ENCODE measurements at regions not wholly inside any gene's neighbourhood (a gene's known extent, or its start where the extent isn't known, plus 50 kb on each side); places are given as distances from the start of the nearest gene placed in this dataset.

GRCh38 chr10:44240584-44241205, 144.2 kb downstream of the CXCL12 start:
- no peak for DNase-seq

- no peak for DNase-seq
Observed at GRCh38 chr10:44238212-44238611, 146.7 kb downstream of the CXCL12 start.

GRCh38 chr10:44237364-44238049, 147.4 kb downstream of the CXCL12 start:
- DNase-seq: no peak

- DNase-seq: no peak
Observed at GRCh38 chr10:44235363-44235762, 149.5 kb downstream of the CXCL12 start.

- DNase-seq: no peak
Observed at GRCh38 chr10:44234483-44234875, 150.4 kb downstream of the CXCL12 start.

- no peak for DNase-seq
Observed at GRCh38 chr10:44233561-44234482, 151.1 kb downstream of the CXCL12 start.

- no peak for DNase-seq
Observed at GRCh38 chr10:44217274-44217820, 167.6 kb downstream of the CXCL12 start.

- DNase-seq: no peak
Observed at GRCh38 chr10:44216073-44216472, 168.8 kb downstream of the CXCL12 start.

- no peak for DNase-seq
Observed at GRCh38 chr10:44209811-44210210, 175.1 kb downstream of the CXCL12 start.

- DNase-seq: no peak
Observed at GRCh38 chr10:44207160-44207559, 177.7 kb downstream of the CXCL12 start.

- DNase-seq: no peak
Observed at GRCh38 chr10:44206127-44206818, 178.6 kb downstream of the CXCL12 start.

GRCh38 chr10:44205067-44205466, 179.8 kb downstream of the CXCL12 start:
- no peak for DNase-seq

GRCh38 chr10:44203535-44203934, 181.4 kb downstream of the CXCL12 start:
- DNase-seq: no peak

GRCh38 chr10:44202952-44203351, 181.9 kb downstream of the CXCL12 start:
- DNase-seq: no peak

- DNase-seq: no peak
Observed at GRCh38 chr10:44201656-44202055, 183.2 kb downstream of the CXCL12 start.

- DNase-seq: no peak
Observed at GRCh38 chr10:44201011-44201410, 183.9 kb downstream of the CXCL12 start.

GRCh38 chr10:44199991-44200655, 184.8 kb downstream of the CXCL12 start:
- no peak for DNase-seq

GRCh38 chr10:44199267-44199666, 185.6 kb downstream of the CXCL12 start:
- DNase-seq: no peak

GRCh38 chr10:44198780-44199097, 186.2 kb downstream of the CXCL12 start:
- DNase-seq: no peak

- no peak for DNase-seq
Observed at GRCh38 chr10:44198096-44198779, 186.7 kb downstream of the CXCL12 start.

- no peak for DNase-seq
Observed at GRCh38 chr10:44197646-44198045, 187.3 kb downstream of the CXCL12 start.

GRCh38 chr10:44196336-44196735, 188.6 kb downstream of the CXCL12 start:
- DNase-seq: no peak

All from CD4-positive, alpha-beta T cell treated with Interleukin-17A for 4 hours (primary cell).